Stromal cell of bone marrow (primary cell): ENCODE measurements at regions not wholly inside any gene's neighbourhood (a gene's known extent, or its start where the extent isn't known, plus 50 kb on each side); places are given as distances from the start of the nearest gene placed in this dataset.

Experiments used
- DNase-seq: peaks from one replicate; pipeline ENCODE4 v3.0.0-alpha.2; 2012; ENCODE audit warnings: low read depth

DNA sequence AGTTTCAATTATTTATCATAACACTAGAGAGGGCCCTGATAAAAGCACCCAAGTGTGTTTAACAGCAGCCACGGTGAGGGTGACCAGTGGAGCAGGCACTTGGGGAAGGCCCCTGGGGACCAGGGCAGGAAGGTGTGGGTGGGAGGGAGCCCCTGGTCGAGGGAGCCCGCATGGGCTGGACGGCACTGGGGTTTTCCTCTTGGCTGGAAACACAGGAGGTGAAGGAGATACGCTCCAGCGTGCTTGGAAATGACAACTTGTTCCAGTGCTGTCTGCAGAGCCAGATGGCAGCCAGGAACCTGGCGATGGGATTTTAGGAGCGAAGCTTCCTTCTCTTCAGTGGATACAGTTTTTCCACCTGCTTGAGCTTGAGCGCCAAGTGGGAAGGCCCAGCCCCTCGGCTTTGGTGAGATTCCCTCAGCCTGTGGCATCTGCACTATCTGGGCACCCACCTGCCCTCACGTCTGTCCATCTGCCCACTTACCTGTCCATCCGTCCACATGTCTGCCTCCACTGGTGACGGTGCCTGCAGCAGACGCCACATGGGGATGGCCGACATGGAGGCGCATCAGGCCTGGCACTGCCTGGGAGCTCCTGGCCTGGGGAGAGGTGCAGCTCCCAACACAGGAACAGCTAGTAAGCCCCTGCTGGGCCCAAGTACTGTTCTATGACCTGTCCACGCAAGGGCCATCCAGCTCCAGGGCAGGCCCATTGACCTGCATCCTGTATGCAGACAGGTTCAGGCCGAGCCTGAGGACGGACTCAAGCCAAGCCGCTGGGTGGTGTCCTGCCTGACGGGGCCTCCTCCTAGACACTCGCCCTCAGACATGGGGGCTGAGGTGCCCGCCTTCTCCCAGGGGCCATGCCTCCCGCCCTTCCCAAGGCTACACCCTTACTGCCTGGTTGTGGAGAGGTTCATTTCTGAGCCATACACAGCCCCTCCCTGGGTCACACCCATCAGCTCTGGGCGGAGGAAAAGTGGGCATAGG lies 192.2 kb upstream of the C14orf180 start:
- DNase-seq: no peak

DNA sequence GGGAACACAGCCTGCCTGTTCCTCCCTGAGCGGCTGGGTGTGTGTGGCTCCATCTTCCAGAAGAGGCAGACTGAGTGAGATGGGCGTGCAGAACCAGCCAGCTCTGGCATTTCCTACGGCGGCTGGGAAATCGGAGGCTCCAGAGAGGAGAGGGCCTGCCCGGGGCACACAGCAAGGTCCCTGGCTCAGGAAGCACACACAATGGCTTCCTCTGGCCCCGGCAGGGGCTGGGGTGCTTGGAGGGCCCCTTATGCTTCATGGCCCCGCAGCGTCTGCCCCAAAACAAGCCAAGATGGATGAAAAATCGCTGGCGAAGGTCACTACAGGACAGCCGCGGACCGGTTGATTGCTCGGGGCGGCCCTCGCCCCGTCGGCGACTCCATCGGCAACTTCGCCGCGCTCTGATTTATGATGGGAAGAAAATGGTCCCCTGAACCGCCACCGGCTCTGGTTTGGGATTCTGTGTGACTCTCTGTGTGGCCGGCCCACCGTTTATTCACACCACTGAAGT lies 191.5 kb upstream of the C14orf180 start:
- no peak for DNase-seq

DNA sequence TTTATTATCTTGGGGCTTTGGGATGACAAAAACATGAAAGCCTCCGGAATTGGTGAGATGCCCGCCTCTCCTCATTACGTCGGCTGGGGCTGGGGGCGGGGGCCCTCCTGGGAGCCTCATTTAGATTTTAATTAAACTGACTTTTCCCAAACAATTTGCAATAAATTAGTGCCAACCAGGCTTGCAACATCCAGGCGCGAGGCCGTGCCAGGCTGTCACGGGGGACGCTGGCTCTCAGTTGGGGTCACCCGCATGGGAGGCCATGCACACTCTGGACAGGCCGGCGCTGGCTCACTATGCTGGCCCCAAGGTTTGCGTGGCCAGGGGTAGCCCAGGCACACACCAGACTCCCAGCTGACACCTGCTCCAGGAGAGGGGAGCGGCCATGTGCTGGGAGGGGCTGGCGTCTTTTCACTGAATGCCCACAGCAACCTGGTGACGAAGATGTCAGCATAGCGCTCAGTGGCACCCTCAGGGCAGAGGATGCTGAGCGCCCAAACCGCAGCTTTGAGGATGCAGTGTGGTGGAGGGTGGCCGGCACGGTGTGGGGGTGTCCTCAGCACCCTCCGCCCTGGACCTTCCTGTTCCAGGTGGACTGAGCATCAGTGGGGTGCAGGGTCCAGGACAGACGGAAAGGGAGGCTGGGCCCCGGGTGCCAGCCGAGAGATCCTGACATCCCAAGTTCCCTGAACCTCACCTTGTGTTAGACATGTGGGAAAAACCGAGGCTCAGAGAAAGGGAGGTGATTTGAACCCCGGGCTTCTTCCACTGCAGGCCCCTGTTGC lies 190.8 kb upstream of the C14orf180 start:
- DNase-seq: no peak

DNA sequence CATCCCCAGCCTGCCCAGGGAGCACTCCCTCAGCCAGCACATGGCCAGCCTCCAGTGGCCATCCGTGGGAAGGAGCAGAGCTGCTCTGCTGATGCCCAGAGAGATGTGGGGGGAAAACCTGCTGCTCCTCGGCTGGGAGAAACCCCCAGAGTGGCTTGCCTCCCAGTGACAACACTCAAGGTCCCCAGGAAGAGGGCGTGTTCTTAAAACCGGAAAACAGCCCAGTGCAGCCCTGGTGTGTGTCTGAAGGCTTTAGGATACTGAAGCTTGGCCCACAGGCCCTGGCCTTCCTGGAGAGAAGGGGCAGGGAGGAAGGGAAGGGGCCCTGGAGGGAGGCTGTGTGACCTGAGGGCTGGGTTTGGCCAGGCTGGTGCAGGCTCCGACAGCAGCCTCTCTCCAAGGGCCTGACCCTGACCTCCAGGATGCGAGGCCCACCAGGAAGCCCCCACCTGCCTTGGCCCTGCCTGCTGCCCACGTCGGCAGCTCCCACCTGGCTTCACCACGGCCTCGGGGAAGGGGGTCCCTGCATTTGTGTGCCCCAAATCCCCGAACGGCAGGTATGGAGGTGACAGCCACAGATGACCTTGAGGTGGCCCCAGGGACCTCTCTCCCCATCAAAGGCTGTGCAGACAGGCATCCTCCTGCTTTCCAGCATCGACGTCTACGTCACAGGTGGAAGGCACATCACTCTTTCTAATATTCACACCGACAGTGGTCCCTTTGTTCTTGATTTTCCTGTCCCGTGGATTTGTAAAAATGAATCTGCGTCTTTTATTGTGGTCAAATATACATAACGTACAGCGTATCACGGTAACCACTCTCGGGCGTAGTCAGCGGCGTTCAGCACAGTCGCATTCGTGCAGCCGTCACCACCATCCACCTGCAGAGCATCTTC lies 190.0 kb upstream of the C14orf180 start:
- no peak for DNase-seq

DNA sequence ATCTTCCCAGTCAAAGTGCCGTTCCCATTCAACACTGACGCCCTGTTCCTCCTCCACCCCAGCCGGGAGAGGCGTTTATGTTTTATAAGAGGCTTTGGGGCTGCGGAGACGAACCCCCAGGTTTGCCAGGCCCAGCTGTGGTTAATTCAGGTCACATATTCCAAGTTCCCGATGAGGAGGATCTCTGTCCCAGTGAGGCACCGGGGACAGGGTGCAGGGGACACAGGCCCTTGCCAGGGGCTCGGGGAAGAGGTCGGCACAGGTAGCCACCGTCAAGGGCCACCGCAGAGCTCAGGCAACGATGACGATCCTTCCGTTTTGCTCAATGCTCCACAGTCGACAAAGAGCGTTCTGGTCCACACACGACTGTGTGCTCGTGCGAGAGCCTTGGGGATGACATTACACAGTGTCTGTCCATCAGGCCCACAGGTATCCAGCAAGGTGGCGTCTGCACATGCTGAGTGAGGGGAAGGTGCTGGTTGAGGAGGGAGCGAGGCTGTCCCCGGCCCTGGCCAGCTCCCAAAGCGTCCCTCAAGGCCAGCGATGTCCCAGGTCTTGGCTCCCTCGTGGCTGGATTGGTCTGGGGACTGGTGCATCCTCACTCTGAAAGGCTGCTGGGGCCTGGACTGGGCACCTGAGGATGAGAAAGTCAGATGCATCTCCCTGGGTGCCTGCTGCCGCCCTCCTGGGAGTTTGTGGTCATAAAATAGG lies 189.2 kb upstream of the C14orf180 start:
- DNase-seq: no peak

DNA sequence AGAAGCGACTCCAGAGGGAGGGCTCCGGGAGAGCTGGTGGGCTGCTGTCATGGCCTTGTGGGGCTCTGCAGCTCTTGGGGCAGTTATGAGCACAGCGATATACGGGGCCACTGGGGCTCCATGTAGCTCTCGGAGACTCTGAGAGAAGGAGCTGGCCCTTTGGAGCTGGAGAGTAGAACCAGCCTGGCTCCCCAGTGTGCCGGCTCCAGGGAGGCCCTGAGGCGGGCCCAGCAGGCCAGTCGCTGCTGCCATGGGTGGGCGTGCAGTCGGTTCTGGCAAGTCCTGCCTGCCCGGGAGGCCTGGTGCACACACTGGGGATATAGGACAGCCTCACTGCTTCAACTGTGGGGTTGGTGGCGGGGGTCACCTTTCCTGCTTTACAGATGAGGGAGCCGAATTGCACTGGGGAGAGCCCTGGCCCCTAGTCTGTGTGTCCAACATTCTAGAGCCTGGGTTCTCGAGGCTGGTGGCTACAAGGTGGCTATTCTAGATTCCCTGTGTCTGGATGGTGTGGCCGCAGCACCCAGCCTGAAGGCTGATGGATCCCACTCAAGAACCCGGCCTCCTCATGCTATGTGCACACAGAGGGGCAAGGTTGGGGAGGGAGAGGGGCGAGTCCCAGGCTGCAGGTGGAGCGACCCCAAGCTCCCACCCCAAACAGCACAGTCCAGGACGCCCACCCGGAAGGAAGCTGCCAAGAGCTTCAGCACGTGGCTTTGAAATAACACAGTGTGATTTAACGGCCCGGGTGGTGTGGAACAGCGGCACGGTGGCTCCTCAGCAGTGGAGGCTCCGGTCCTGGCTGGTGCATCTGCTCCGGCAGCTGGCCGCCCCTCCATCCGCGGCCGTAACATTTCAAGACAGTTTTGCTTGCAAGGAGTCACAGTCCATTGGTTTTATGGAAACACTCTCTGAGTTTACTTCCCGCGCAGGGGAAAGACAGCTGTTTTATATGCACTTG lies 188.3 kb upstream of the C14orf180 start:
- no peak for DNase-seq

DNA sequence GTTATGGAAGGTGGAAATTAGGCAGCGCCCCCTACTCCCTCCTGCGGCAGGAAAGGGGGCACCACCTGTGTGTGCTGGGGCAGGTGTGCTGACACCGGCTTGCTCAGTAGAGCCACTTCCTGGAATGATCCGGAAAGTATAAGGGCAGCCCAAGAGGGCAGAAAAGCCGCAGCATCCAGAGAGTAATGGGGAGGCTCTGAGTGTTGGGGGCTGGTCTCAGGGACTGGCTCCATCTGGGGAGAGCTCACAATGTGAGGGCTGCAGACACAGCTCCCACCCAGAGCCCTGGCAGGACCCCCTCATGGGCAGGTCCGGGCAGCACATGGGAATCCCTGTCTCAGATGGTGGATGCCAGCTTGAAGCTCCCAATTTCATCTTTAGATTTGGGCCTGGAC lies 187.6 kb upstream of the C14orf180 start:
- DNase-seq: no peak

DNA sequence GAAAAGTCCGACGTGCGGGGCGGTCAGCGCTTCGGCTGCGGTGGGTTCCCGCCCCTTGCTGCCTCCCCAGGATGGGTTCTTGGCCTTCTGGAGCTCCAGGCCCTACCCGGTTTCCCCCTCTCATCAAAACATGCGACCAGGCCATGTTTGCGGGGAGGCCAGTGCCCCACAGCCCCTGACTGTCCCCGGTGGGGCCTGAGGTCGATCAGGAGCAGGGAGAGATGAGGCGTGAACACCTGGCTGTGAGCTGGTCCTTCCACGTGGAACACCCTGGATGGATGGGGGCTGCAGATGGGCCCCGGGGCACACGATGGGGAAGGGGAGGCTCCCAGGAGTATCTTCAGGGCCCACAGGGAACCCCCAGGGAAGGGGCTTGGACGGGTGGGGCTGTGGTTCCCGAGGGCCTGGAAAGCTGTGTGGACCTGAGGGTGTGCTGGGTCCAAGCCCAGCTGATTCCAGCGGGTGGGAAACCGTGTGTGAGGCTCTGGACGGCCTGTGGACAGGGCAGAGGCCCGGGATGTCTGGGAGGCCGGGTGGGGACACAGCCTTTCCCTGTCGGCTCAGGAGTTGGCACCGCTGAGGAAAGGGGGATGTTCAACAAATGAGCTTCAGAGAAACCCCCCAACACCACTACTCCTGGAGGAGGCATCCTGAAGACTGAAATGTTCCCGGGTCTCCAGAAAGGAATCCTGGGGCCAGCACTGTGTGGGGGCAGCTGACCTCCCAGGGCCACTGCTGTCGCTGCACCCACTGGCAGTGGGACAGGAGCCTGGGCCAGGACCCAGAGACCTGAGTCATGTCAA lies 187.0 kb upstream of the C14orf180 start:
- no peak for DNase-seq

DNA sequence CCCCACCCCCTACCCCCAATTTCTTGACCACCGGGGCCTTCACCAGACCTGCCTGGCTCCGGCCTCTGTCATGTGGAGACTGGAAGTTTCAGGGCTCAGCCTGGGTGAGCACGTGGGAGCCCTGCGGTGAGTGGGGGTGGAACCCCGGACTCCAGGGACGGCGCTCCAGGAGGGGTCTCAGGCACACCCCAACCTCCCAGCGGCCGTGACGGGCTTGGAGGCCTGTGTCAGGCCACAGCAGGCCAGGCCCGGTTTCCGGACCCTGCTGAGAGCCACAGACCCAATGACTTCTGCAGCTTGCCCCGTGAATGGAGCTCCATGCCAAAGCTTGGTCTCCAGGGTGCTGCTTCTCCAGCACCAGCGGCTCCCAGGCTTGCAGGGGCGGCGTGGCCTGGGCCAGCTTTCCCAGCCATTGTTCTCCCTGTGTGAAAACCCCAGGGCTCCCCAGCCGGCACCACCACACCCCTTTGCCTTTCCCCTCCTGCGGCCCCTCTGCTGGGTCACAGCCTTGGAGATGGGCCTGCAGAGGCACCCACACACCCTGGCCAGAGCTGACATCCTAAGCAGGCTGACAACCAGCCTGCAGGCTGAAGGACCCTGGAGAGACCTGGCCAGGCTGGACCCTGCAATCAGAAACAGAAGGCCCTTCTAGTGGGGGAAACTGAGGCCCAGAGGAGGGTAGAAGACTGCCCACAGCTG lies 186.2 kb upstream of the C14orf180 start:
- no peak for DNase-seq

DNA sequence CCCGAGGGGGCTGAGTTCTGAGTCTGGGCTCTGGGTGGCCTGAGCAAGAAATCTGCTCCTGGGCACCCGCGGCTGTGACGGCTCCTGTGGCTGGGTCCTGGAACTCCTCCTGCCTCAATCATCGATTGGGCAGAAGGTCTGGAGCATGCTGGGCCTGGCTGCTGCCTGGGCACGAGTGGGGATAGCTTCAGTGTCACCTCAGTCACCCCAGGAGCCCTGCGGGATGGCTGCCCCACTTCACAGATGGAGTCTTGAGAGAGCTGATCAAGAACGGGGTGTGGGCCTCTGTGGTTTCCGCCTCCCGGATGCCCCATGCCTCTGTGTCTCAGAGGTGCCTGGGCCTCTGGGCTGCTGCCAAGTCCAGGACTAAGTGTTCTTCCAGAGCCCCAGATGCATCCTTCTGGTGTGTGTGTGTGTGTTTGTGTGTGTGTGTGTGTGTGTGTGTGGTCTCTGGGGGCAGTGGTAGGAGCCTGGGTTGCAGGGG lies 185.6 kb upstream of the C14orf180 start:
- no peak for DNase-seq

DNA sequence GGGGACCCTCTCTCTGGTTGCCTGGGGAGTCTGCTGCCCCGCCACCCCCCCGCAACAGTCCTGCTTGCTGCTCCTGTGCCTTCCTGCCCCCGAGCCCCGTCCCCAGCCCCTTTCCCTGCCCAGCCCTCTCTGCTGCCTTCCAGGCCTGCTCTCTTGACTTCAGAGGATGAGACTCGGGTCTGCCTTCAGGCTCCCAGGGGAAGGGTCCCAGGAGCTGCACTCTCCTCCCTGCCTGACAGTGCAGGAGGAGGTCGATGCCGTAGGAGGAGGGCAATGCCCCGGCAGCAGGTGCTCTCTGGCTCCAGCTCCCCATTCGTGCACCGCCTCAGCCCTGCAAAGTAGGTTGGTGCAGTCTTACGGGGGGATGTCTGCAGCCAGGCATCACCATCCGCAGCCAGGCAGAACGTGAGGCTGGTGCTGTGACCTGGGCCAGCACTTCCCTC lies 185.1 kb upstream of the C14orf180 start:
- no peak for DNase-seq

DNA sequence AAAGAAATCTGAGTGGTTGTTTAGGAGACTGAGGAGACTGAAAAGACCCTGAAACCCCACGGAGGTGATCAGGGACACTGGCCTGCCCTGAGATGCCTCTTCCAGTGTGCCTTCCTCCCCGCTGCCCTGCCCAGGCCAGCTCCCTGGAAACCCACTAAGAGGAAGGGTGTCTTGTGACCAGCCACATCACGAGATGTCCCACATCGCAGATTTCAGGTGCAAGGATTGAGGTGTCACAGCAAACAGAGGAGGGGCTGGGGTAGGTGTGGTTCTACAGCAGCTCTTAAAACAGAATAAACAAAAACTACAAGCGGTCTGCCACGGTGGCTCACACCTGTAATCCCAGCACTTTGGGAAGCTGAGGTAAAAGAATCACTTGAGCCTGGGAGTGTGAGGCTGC lies 184.3 kb upstream of the C14orf180 start:
- DNase-seq: no peak

DNA sequence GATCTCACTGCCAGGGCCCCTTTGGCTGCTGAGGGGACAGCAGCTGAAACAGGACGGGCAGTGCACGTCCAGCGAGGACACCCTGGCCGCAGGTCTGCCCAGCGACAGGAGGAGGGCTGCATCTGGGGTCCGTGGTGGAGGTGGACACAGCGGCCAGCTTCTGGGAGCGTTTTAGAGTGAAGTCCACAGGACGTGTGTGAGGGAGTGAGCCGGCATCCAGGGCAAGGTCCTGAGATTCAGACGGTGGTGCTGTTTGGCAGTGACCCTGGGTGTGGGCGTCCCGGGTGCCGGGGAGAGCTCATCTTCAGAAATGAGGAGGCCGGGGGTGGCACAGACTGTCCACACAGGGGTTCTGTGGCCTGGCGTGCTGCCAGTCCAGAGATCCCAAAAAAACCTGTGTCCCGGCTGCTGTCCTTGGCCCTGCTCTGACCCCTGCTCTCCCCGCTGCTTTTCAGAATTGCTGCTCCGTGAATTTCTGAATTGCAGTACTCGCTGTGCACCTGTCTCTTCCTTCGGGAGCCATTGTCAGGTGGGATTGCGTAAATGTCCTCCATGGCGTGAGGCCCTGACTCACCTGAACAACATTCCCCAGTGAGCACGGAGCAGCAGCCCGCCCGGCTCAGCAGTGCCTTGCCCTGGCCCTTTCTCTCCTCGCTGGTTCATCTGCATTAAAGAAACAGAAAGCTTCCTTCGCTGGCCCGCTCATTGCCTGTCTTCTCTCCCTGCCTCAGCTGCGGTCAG lies 183.5 kb upstream of the C14orf180 start:
- DNase-seq: no peak

DNA sequence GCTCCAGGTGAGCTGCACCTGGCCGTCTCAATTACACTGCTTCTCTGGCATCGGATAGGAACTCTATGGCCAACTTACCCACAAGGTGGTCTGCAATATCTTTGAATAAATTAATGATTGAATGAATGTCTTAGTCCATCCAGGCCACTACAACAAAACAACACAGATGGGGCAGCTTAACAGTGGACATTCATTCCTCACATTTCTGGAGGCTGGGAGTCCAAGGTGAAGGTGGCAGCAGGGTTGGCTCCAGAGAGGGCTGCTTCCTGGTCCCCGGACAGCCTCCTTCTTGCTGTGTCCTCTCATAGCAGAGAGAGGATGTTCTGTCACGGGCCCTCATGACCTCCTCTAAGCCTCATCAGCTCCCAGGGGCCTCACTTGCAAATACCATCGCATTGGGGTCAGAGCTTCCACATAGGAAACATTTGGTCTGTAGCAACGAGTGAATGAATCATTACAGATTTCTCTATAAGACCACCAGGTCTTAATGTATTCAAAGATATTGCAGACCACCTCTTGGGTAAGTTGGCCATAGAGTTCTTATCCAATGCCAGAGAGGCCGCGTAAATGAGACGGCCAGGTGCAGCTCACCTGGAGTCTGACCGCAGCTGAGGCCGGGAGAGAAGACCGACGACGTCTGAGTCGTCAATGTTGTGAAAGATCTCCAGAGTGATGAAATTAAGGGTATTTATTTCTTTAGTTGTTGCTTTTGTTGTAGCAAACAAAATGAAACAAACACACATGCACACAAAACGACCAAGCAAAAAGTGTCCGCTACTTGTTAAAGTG lies 182.7 kb upstream of the C14orf180 start:
- no peak for DNase-seq

DNA sequence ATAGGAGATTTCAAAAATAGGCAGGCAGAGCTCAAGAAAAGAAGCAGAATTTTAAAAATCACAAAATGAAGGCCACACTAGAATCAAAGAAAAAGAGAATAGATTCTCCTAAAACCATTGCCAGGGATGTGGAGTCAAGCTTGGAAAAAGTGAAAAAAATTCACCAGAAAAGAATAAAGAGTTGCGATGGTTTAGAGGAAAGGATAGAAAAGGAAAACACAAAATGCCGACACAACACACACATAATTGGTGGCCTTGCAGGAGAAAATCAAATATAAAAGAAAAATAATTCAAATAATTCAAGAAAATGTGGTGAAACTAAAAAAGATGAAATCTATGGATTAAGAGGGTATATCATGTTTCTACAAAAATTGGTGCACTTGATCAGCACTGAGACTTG lies 181.6 kb upstream of the C14orf180 start:
- no peak for DNase-seq

DNA sequence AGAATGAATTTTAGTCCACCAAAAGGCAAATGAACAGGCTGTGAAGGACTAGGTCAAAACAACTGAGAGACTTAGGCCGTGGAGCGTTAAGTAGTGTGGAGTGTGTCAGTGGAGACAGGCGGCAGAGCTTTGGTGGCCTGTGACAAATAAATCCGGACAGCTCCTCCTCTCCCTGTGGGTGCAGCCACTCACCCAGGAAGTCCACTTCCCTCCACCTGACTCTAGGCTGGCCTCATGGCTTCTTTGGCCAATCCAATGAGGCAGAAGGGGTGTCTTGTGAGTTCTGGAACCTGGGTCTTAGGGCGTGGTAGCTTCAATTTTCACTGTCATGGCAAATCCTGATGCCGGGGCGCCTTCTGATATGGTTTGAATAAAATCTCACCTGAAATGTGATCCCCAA lies 180.9 kb upstream of the C14orf180 start:
- no peak for DNase-seq
